ENCODE measurements at regions not wholly inside any gene's neighbourhood (a gene's known extent, or its start where the extent isn't known, plus 50 kb on each side); places are given as distances from the start of the nearest gene placed in this dataset.

GRCh38 chr21:23541571-23541970 lies 2065.7 kb downstream of the MRPL39 start:
- DNase-seq, result no peak

GRCh38 chr21:23534850-23535249 lies 2072.4 kb downstream of the MRPL39 start:
- DNase-seq, result no peak

GRCh38 chr21:23531444-23531843 lies 2075.8 kb downstream of the MRPL39 start:
- DNase-seq, result no peak

GRCh38 chr21:23524685-23525084 lies 2082.6 kb downstream of the MRPL39 start:
- no peak for DNase-seq

GRCh38 chr21:23522751-23523150 lies 2084.5 kb downstream of the MRPL39 start:
- DNase-seq, result no peak

- DNase-seq, result no peak
These were observed 2099.8 kb downstream of the MRPL39 start for GRCh38 chr21:23507501-23507900.

- no peak for DNase-seq
These were observed 2110.6 kb downstream of the MRPL39 start for GRCh38 chr21:23496729-23497128.

GRCh38 chr21:23488245-23488644 lies 2119.0 kb downstream of the MRPL39 start:
- no peak for DNase-seq

- no peak for DNase-seq
These were observed 2126.6 kb downstream of the MRPL39 start for GRCh38 chr21:23480591-23481270.

- DNase-seq, result no peak
These were observed 2128.9 kb downstream of the MRPL39 start for GRCh38 chr21:23478381-23478780.

GRCh38 chr21:23475281-23476219 lies 2131.7 kb downstream of the MRPL39 start:
- no peak for DNase-seq

- no peak for DNase-seq
These were observed 2135.4 kb downstream of the MRPL39 start for GRCh38 chr21:23471877-23472276.

- no peak for DNase-seq
These were observed 2143.9 kb downstream of the MRPL39 start for GRCh38 chr21:23463365-23463764.

GRCh38 chr21:23455676-23456075 lies 2151.6 kb downstream of the MRPL39 start:
- DNase-seq, result no peak

- peak; percentile 3 for DNase-seq
These were observed 2154.7 kb downstream of the MRPL39 start for GRCh38 chr21:23452384-23453083.

GRCh38 chr21:23445307-23445706 lies 2162.0 kb downstream of the MRPL39 start:
- DNase-seq, result no peak

GRCh38 chr21:23438081-23438480 lies 2169.2 kb downstream of the MRPL39 start:
- no peak for DNase-seq

- DNase-seq, result no peak
These were observed 2204.3 kb downstream of the MRPL39 start for GRCh38 chr21:23402929-23403520.

- peak; percentile 3 for DNase-seq
These were observed 2206.0 kb downstream of the MRPL39 start for GRCh38 chr21:23401278-23401677.

- DNase-seq, result no peak
These were observed 2208.6 kb downstream of the MRPL39 start for GRCh38 chr21:23398726-23399125.

GRCh38 chr21:23394458-23394857 lies 2212.8 kb downstream of the MRPL39 start:
- DNase-seq, result no peak

GRCh38 chr21:23384679-23385078 lies 2222.6 kb downstream of the MRPL39 start:
- DNase-seq, result no peak

- no peak for DNase-seq
These were observed 2233.1 kb downstream of the MRPL39 start for GRCh38 chr21:23374155-23374554.
